Left colon (tissue), 2 donors: ENCODE measurements at regions not wholly inside any gene's neighbourhood (a gene's known extent, or its start where the extent isn't known, plus 50 kb on each side); places are given as distances from the start of the nearest gene placed in this dataset.

Source experiments
- ATAC-seq: fragments of 200-7000 bp; cut with Tn5 transposase; one replicate; pipeline ENCODE4 v1.9.1; 2020; ENCODE audit warnings: mild to moderate bottlenecking, moderate library complexity
- DNase-seq, 2 donors: peaks; one replicate each; pipeline ENCODE4 v3.0.0-alpha.2; 2020
- intact Hi-C, 2 donors: fragments of 100-400 bp; cut with DNase I in 1 of 2; cut with micrococcal nuclease in 1 of 2; formaldehyde crosslinking; loops; one replicate each; pipeline versions ENCODE4 v1.11.2 to v1.14.0; 2022; cut with DNase I, micrococcal nuclease
- donor health status: DM: no; HTN: no; CAD: no.
- donor health status: DM: yes; HTN: yes; CAD: no.

DNA sequence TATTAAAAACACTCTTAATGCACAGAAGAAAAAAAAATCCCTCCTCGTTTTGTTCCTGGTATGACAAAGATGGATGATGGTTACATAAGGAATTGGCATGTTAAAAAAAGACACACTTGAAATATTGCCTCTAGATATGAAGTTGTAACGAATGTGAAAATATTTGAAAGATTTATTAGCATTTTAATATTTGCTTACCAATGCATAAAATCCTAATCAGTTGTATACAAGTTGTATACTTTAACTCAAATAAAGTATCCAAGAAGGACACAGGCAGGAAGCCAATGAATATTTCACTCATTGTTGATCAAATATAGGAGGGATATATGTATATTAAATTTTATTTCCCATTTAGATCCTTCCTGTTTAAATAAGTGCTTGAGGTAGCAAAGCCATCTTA, 850.8 kb upstream of the RBFOX1 start:
- intact Hi-C loops = no loop called here
- DNase-seq (no peak), ATAC-seq (no peak)

GRCh38 chr16:6453742-6454141, 878.9 kb upstream of the RBFOX1 start:
- no peak for DNase-seq
- intact Hi-C loops = no loop called here

DNA sequence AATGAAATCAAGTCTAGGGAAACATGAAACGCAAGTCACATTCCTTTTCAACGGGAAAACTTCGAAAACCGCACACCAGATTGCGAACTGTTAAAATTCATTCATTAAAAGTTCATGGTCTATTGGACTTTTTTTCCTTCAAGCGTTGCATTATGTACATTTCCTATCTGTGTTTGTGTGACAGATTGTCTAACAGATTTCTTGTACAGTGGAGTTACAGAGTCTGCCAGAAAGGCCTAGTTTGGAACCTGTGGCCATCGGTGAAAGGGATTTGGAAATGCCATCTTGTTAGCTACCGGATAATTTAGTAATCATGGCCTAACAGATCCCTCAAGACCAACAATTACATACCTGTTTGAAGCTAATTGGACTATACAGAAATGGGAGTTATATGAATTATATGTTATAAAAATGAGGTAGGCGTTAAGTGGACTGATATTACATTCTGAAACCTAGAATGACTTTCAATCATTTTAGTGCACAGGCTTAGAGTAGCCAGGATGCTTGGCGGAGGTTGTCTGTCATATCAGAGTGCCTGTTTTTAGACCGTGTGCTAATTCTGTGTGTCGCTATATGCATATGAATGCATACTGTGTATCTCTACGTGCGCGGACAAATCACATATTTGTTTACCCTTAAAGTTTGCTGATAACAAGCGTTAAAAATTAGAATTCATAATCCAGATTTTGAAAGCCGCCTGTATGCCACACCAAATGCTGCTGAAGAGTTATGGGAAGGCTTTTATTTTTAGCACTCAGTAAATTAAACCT, 885.4 kb upstream of the RBFOX1 start:
- ATAC-seq (no peak), DNase-seq (no peak)
- intact Hi-C loops = no loop called here

More at GRCh38 chr16:6453742-6454141, 878.9 kb upstream of the RBFOX1 start:
- peak; percentile 80 for ATAC-seq

GRCh38 chr16:6446370-6446769, 886.3 kb upstream of the RBFOX1 start:
- intact Hi-C loops = no loop called here
- ATAC-seq (no peak), DNase-seq (no peak)

- DNase-seq = no peak
- no peak for ATAC-seq
- intact Hi-C loops = no loop called here
These were observed 893.5 kb upstream of the RBFOX1 start for GRCh38 chr16:6439129-6439528.

- ATAC-seq (no peak), DNase-seq (no peak)
- intact Hi-C loops = no loop called here
These were observed 903.8 kb upstream of the RBFOX1 start for GRCh38 chr16:6428861-6429260.

DNA sequence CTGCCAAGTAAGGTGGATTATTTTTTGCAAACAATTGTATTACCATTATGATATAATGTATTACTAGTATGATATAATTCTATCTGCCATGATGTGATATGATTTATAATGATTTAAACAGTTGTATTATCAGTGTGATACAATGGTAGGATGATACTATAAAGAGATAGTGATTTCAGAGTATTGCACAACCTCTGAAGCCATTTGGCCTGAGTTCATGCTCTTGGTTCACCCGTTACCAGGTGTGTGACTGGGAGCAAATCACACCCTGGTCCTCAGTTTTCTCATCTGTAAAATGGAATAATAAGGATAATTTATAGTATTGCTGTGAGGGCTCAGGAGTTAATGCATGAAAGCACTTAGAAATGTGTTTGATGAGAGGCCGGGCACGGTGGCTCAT, 905.0 kb upstream of the RBFOX1 start:
- ATAC-seq (no peak), DNase-seq (no peak)
- intact Hi-C loops = no loop called here

DNA sequence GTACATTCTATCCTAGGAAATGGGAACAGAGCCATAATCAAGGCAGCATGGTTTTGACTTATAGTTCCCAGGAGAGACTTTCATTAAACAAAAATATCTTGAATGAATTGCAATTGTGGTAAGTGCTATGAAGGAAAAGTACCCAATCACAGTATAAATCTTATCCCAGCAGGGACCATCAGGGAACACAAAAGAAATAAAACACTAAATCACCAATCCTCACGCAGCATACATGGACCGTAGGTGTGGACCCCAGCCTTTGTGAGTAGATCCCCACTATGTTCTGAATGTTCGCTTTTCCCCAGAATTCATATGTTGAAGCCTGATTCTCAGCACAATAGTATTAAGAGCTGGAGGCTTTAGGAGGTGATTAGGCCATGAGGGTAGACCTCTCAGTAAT, 925.0 kb upstream of the RBFOX1 start:
- no peak for DNase-seq
- no peak for ATAC-seq
- intact Hi-C loops = no loop called here

DNA sequence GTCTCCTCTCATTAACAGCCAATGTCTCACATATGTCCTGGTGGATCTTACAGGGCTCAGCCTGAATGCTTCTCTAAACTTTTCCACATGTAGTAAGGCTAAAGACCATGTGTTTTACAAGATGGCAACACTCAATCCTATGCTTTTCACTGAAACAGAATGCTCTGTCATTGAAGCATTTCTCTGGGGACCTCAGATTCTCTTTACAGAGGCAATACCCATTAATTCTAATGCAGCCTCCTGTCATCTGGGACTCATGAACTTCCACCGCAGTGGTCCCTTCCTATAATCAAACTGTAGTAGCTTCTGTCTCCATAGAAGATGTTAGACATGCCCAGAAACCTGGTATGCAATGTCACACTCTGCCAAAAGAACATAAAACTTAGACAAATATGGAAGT, 926.6 kb upstream of the RBFOX1 start:
- DNase-seq (no peak), ATAC-seq (no peak)
- intact Hi-C loops = no loop called here

GRCh38 chr16:6382924-6383459, 949.7 kb upstream of the RBFOX1 start:
- no peak for DNase-seq
- intact Hi-C loops = no loop called here
- ATAC-seq = no peak

- DNase-seq (no peak), ATAC-seq (no peak)
- intact Hi-C loops = no loop called here
These were observed 950.7 kb upstream of the RBFOX1 start for GRCh38 chr16:6381896-6382295.

DNA sequence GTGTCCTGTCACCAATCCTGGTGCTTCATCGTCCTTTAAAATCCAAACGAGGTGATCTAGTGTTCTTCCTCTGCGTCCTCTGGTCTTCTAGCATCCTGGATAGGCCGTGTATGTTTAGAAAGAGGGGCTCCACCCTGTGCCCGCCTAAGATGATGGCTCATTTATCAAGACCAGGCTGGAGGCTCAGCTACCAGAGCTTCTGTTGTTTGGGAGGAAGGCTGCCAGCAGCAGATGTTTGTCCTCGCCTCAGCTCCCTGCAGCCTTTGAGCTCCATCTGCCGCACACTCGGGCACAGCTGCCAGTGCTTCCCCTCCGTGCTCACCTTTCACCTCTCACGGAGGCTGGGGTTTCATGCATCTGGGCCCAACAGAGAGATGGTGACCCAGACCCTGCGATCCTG, 954.7 kb upstream of the RBFOX1 start:
- ATAC-seq = no peak
- DNase-seq = no peak
- intact Hi-C loops = no loop called here

GRCh38 chr16:6375465-6376075, 957.1 kb upstream of the RBFOX1 start:
- DNase-seq = no peak
- intact Hi-C loops = no loop called here
- no peak for ATAC-seq

- intact Hi-C loops = no loop called here
- ATAC-seq = no peak
- no peak for DNase-seq
These were observed 957.8 kb upstream of the RBFOX1 start for GRCh38 chr16:6374821-6375220.

- DNase-seq (no peak), ATAC-seq (no peak)
- intact Hi-C loops = no loop called here
These were observed 967.8 kb upstream of the RBFOX1 start for GRCh38 chr16:6364846-6365245.

GRCh38 chr16:6363896-6364607, 968.6 kb upstream of the RBFOX1 start:
- intact Hi-C loops = no loop called here
- ATAC-seq (no peak), DNase-seq (no peak)

- DNase-seq = no peak
- intact Hi-C loops = no loop called here
- ATAC-seq = no peak
These were observed 969.2 kb upstream of the RBFOX1 start for GRCh38 chr16:6363396-6363795.

DNA sequence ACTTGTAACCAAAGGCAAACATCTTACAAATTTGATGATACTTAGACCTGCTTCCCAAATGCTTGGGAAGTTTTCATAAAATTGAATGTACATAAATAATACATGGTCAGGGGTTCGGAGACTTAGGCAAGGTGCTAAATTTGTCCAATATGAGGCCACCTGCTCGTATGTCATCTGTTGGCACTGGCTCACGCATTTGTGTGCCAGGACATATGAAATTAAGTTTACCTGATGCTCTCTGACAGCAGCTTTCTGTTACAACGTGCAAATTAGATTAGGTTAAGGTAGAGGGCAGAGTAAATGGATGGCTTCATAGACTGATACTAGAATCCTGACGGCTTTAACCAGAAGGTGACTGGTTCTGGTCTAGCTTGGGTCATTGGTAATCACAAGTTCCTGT, 970.3 kb upstream of the RBFOX1 start:
- intact Hi-C loops = no loop called here
- ATAC-seq (no peak), DNase-seq (no peak)

DNA sequence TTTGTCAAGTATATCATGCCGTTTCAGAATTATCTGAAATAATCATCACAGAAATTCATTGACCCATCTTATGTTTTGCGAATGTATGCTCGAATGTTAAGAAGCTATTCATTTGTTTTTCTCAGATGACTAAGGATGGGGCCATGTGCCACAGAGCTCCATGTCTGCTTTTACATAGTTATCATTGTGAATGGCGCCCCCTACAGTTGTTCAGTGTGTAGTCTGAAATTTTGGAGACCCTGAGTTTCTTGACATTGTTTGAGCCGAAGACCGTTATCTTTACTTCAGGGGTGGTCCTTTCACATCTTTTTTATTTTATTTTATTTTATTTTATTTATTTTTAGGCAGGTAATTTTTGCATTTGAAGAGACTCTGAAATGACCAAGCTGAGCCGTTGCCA, 972.0 kb upstream of the RBFOX1 start:
- no peak for ATAC-seq
- intact Hi-C loops = no loop called here
- DNase-seq = no peak

DNA sequence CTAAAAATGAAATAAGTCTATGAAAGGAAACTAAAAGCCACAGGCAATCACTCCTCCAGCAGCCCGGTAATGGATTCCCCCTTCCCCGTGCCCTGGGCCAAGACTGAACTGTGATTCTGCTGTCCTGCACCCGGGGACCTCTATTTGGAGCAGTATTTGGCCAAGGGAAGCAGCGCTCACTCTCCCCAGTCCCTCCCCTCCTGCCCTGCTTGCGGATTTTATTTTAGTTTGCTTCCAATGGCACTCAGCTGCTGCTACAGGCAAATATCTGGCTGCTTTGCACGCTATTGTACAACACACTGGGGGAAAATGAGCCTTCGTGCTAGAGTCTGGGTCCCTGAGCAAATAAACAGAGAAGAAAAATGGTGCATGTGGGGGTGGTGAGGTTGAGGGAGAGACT, 975.7 kb upstream of the RBFOX1 start:
- DNase-seq = no peak
- intact Hi-C loops = no loop called here
- ATAC-seq = no peak
